Activated CD4-positive, alpha-beta memory T cell treated with anti-CD3 and anti-CD28 coated beads for 36 hours (primary cell): ENCODE measurements at regions not wholly inside any gene's neighbourhood (a gene's known extent, or its start where the extent isn't known, plus 50 kb on each side); places are given as distances from the start of the nearest gene placed in this dataset.
"Not testable (repeated sequence)": the region's sequence is repeated elsewhere in the genome, so short reads cannot be mapped to it uniquely, and the experiment has no call there.

Experiments used
- CTCF ChIA-PET: fragments of 350-600 bp; sonication (Branson Sonifier 250); formaldehyde crosslinking; loops from one replicate; lab custom pipeline; 2021; ENCODE audit warnings: antibody characterized with exemption, inconsistent platforms; lab: Charles Lee
- POLR2A ChIA-PET: fragments of 350-600 bp; sonication (Branson Sonifier 250); formaldehyde crosslinking; loops from one replicate; lab custom pipeline; 2021; ENCODE audit warnings: antibody characterized with exemption; lab: Charles Lee
- DNase-seq: peaks from one replicate; pipeline ENCODE4 v3.0.0-alpha.2; 2020
- H3K27ac Mint-ChIP-seq: one replicate; pipeline ENCODE4 v1.8.0; 2021; ENCODE audit warnings: mixed read lengths
- H3K27me3 Mint-ChIP-seq: one replicate; pipeline ENCODE4 v1.8.0; 2021; ENCODE audit warnings: mixed read lengths
- H3K36me3 Mint-ChIP-seq: one replicate; pipeline ENCODE4 v1.8.0; 2021; ENCODE audit warnings: mixed read lengths
- H3K4me1 Mint-ChIP-seq: one replicate; pipeline ENCODE4 v1.8.0; 2021; ENCODE audit warnings: low read depth, mixed read lengths
- H3K4me3 Mint-ChIP-seq: one replicate; pipeline ENCODE4 v1.8.0; 2021; ENCODE audit warnings: mild to moderate bottlenecking, mixed read lengths
- H3K9me3 Mint-ChIP-seq: one replicate; pipeline ENCODE4 v1.8.0; 2021; ENCODE audit warnings: mixed read lengths
- intact Hi-C: fragments of 100-400 bp; cut with micrococcal nuclease; formaldehyde crosslinking; loops from one replicate; pipeline ENCODE4 v1.15.1; 2023

- H3K27me3 Mint-ChIP-seq, intact Hi-C loops, H3K4me1 Mint-ChIP-seq, POLR2A ChIA-PET, H3K27ac Mint-ChIP-seq, H3K36me3 Mint-ChIP-seq, H3K4me3 Mint-ChIP-seq, DNase-seq, CTCF ChIA-PET: not testable (repeated sequence)
- H3K9me3 Mint-ChIP-seq: peaks cover 17% of the 10 kb centered on the region
These were observed 193.6 kb upstream of the SLC7A11 start for GRCh38 chr4:138435733-138436132.

DNA sequence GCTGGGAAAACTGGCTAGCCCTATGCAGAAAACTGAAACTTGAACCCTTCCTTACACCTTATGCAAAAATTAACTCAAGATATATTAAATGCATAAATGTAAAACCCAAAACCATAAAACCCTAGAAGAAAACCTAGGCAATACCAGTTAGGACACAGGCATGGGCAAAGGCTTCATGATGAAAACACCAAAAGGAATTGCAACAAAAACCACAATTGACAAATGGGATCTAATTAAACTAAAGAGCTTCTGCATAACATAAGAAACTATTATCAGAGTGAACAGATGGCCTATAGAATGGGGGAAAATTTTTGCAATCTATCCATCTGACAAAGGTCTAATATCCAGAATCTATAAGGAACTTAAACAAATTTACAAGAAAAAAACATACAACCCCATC lies 192.9 kb upstream of the SLC7A11 start:
- intact Hi-C loops, H3K4me3 Mint-ChIP-seq, POLR2A ChIA-PET, H3K36me3 Mint-ChIP-seq, DNase-seq, H3K4me1 Mint-ChIP-seq, H3K27me3 Mint-ChIP-seq, CTCF ChIA-PET, H3K27ac Mint-ChIP-seq: not testable (repeated sequence)
- peaks cover 17% of the 10 kb centered on the region for H3K9me3 Mint-ChIP-seq

DNA sequence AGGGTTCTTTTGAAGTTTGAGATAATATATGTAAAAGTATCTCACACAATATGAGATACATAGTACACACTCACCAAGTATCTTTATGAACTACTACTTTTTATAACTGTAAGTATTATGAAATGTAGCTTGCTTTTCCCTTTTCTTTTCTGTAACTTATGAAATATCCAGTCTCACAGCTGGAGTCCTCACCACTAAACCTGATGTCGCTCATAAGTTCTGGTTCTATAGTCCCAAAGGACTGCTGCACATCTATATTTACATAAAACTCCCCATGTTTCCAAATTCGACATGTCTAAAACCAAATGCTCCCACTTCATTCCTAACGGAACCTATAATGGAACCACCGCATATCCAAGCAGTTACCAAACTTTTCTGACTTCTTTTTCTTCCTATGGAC lies 186.5 kb upstream of the SLC7A11 start:
- no peak for DNase-seq
- Mint-ChIP-seq H3K36me3 (no peaks in the 10 kb centered on the region), H3K4me1 (no peaks in the 10 kb centered on the region), H3K9me3 (peaks cover 9% of the 10 kb centered on the region), H3K27ac (no peak overlapping the region), H3K27me3 (no peaks in the 10 kb centered on the region), H3K4me3 (no peak overlapping the region)
- intact Hi-C loops: no loop called here
- ChIA-PET CTCF (no interaction called here), POLR2A (no interaction called here)

DNA sequence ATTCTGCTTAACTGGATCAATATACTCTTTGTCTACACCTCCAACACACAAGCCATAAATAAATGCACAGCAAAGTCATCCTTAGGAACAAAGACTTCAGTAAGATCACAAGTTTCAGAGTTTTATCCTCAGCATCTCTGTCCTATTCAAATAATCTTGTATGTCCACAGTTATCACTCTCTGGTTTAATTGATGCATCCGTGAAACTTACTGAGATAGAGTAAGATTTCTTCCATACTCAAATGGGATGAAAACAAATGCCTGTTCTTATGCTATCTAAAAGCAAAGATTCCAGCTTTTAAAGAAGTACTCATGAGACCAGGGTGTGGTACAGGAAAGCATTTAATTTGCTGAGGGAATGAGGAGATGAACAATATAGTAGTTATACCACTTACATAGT lies 184.6 kb upstream of the SLC7A11 start:
- no peaks in the 10 kb centered on the region for H3K36me3 Mint-ChIP-seq
- H3K27ac Mint-ChIP-seq: no peak overlapping the region
- ChIA-PET CTCF (no interaction called here), POLR2A (no interaction called here)
- DNase-seq: no peak
- intact Hi-C loops: no loop called here
- H3K27me3 Mint-ChIP-seq: no peaks in the 10 kb centered on the region
- H3K4me1 Mint-ChIP-seq: no peaks in the 10 kb centered on the region
- H3K9me3 Mint-ChIP-seq: no peaks in the 10 kb centered on the region
- H3K4me3 Mint-ChIP-seq: no peak overlapping the region

DNA sequence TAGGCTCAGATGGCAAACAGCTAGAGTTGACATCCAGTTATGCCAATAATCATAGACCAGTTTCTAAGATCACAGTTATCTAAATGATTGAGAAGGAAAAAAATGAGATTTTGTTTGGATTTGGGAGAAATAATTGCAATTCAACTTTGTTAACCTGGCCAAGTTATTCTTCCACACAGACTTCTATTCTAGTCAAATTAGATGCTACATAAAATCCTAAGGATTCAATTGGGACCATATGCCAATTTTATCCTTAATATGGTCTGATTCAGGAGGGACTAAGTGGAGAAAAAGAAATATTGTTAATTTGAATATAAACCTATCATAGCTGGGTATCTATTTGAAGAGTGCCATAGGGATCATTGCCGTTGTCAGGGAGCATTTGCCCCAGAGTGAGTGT lies 178.3 kb upstream of the SLC7A11 start:
- no peak overlapping the region for H3K4me3 Mint-ChIP-seq
- CTCF ChIA-PET: no interaction called here

DNA sequence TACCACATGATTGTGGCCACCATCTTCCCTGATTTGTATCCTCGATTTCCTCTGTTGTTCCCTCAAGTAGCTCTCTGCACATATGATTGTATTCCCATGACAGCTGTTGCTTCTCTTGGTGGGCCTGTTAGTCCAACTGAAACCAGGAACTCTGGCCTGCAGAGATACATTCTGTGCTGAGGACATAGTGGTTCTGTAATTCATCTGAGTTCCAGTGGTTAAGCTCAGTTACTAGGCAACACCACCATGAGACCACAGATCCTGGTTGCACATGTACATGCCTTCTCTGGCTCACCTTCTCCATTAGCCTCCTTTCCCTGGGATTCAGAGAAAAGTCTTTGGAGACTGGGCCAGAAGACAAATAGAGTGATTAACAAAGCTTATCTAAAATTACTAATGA lies 172.1 kb upstream of the SLC7A11 start:
- no peak for DNase-seq
- ChIA-PET CTCF (no interaction called here), POLR2A (no interaction called here)
- no peak overlapping the region for H3K27ac Mint-ChIP-seq
- no peaks in the 10 kb centered on the region for H3K4me1 Mint-ChIP-seq
- no peaks in the 10 kb centered on the region for H3K27me3 Mint-ChIP-seq
- H3K36me3 Mint-ChIP-seq: no peaks in the 10 kb centered on the region
- no peaks in the 10 kb centered on the region for H3K9me3 Mint-ChIP-seq
- intact Hi-C loops: no loop called here
- no peak overlapping the region for H3K4me3 Mint-ChIP-seq

More for the DNA sequence above, 178.3 kb upstream of the SLC7A11 start:
- no peak overlapping the region for H3K27ac Mint-ChIP-seq
- POLR2A ChIA-PET: no interaction called here
- H3K27me3 Mint-ChIP-seq: no peaks in the 10 kb centered on the region
- no peaks in the 10 kb centered on the region for H3K4me1 Mint-ChIP-seq
- DNase-seq: no peak
- no peaks in the 10 kb centered on the region for H3K9me3 Mint-ChIP-seq
- intact Hi-C loops: no loop called here
- H3K36me3 Mint-ChIP-seq: no peaks in the 10 kb centered on the region

GRCh38 chr4:138413273-138413672 lies 171.1 kb upstream of the SLC7A11 start:
- POLR2A ChIA-PET: no interaction called here
- intact Hi-C loops: no loop called here

DNA sequence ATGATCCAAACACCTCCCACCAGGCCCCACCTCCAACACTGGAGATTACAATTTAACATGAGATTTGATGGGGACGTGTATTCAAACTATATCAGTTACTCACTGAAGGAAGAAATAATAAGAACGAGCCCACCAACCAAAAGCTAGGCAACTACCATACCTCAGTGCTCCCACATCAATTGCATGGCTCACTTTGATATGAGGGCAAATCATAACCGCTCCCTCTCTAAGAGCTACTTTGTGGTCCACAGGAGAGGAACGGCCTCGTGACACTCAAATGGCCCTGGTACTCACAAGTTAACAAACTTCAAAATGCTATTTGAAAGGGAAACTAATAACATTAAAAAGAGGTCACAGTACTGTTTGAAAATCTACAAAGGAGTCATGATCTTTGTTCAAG lies 170.7 kb upstream of the SLC7A11 start:
- Mint-ChIP-seq H3K4me3 (no peak overlapping the region), H3K36me3 (no peaks in the 10 kb centered on the region), H3K27ac (no peak overlapping the region), H3K27me3 (no peaks in the 10 kb centered on the region), H3K9me3 (no peaks in the 10 kb centered on the region), H3K4me1 (no peaks in the 10 kb centered on the region)
- intact Hi-C loops: no loop called here
- POLR2A ChIA-PET: no interaction called here
- no peak for DNase-seq
- CTCF ChIA-PET: no interaction called here

More at GRCh38 chr4:138413273-138413672, 171.1 kb upstream of the SLC7A11 start:
- CTCF ChIA-PET: no interaction called here
- no peak overlapping the region for H3K27ac Mint-ChIP-seq
- no peaks in the 10 kb centered on the region for H3K36me3 Mint-ChIP-seq
- H3K27me3 Mint-ChIP-seq: no peaks in the 10 kb centered on the region
- H3K4me1 Mint-ChIP-seq: no peaks in the 10 kb centered on the region
- no peak overlapping the region for H3K4me3 Mint-ChIP-seq
- no peak for DNase-seq
- no peaks in the 10 kb centered on the region for H3K9me3 Mint-ChIP-seq

DNA sequence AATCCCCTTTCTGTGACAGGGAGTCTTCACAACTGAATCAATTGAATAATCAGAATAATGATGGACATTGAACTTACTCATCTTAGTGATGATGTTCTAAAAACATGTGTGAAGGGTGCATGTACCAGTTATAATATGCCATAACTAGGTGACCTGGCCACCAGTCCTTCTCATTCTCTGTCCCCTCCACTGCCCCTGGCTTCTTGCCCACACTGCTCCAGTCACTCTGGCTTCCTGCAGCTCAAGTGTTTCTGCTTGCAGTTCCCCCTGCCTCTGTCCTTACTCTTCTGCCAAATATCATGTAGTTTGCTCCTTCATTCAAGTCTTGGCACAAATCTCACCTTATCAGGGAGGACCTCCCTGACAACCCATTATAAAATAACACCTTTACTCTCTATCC lies 168.1 kb upstream of the SLC7A11 start:
- intact Hi-C loops: no loop called here
- H3K27ac Mint-ChIP-seq: no peak overlapping the region
- no peaks in the 10 kb centered on the region for H3K27me3 Mint-ChIP-seq
- H3K9me3 Mint-ChIP-seq: no peaks in the 10 kb centered on the region
- no peak for DNase-seq
- no peak overlapping the region for H3K4me3 Mint-ChIP-seq
- H3K36me3 Mint-ChIP-seq: no peaks in the 10 kb centered on the region
- ChIA-PET POLR2A (no interaction called here), CTCF (no interaction called here)
- no peaks in the 10 kb centered on the region for H3K4me1 Mint-ChIP-seq

GRCh38 chr4:138409670-138410069 lies 167.5 kb upstream of the SLC7A11 start:
- intact Hi-C loops: no loop called here
- Mint-ChIP-seq H3K27ac (no peak overlapping the region), H3K27me3 (no peaks in the 10 kb centered on the region), H3K36me3 (no peaks in the 10 kb centered on the region), H3K9me3 (no peaks in the 10 kb centered on the region), H3K4me3 (no peak overlapping the region), H3K4me1 (no peaks in the 10 kb centered on the region)
- DNase-seq: no peak
- ChIA-PET CTCF (no interaction called here), POLR2A (no interaction called here)

GRCh38 chr4:138408758-138409157 lies 166.6 kb upstream of the SLC7A11 start:
- intact Hi-C loops: no loop called here
- no peak for DNase-seq
- Mint-ChIP-seq H3K9me3 (no peaks in the 10 kb centered on the region), H3K4me3 (no peak overlapping the region), H3K36me3 (no peaks in the 10 kb centered on the region), H3K4me1 (no peaks in the 10 kb centered on the region), H3K27me3 (no peaks in the 10 kb centered on the region), H3K27ac (no peak overlapping the region)
- CTCF ChIA-PET: no interaction called here
- POLR2A ChIA-PET: no interaction called here

- H3K27ac Mint-ChIP-seq: no peak overlapping the region
- CTCF ChIA-PET: no interaction called here
- intact Hi-C loops: no loop called here
- H3K4me3 Mint-ChIP-seq: no peak overlapping the region
- no peaks in the 10 kb centered on the region for H3K27me3 Mint-ChIP-seq
- H3K36me3 Mint-ChIP-seq: no peaks in the 10 kb centered on the region
- no peaks in the 10 kb centered on the region for H3K9me3 Mint-ChIP-seq
- POLR2A ChIA-PET: no interaction called here
- DNase-seq: no peak
- H3K4me1 Mint-ChIP-seq: no peaks in the 10 kb centered on the region
These were observed 165.2 kb upstream of the SLC7A11 start for GRCh38 chr4:138407329-138407728.

DNA sequence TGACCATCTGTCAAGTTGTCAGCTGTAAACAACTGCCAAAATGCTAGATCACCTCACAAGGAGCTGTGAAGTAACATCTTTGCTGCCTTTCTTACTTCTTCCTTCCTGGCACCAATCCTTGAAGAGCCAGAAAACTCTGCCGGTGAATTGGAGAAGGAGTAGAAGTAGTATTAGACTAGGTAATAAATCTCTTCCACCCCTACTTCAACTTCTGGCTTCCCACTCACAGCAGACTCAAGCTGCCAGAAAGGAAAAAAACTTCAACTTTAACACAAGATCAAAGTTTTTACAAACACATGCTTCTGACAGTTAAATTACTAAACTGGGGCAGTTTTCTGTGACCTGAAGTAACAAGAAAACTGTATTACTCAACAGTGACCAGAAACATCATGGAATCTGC lies 164.7 kb upstream of the SLC7A11 start:
- CTCF ChIA-PET: no interaction called here
- H3K27ac Mint-ChIP-seq: no peak overlapping the region

More for the DNA sequence above, 164.7 kb upstream of the SLC7A11 start:
- POLR2A ChIA-PET: no interaction called here
- Mint-ChIP-seq H3K36me3 (no peaks in the 10 kb centered on the region), H3K4me1 (no peaks in the 10 kb centered on the region), H3K27me3 (no peaks in the 10 kb centered on the region), H3K4me3 (no peak overlapping the region), H3K9me3 (no peaks in the 10 kb centered on the region)
- DNase-seq: no peak
- intact Hi-C loops: no loop called here
